ENCODE measurements at regions not wholly inside any gene's neighbourhood (a gene's known extent, or its start where the extent isn't known, plus 50 kb on each side); places are given as distances from the start of the nearest gene placed in this dataset.

- TF ChIP-seq CTCF (IDR thresholded peaks at IDR 0.05; ENCODE audit: low read length) (no peak), EZH2 (IDR thresholded peaks at IDR 0.05; ENCODE audit: borderline replicate concordance, low read length) (no peak)
These were observed 93.8 kb downstream of the NXNL2 start for GRCh38 chr9:88628811-88629210.

Data from OCI-LY1 (cell line).